ENCODE measurements at regions not wholly inside any gene's neighbourhood (a gene's known extent, or its start where the extent isn't known, plus 50 kb on each side); places are given as distances from the start of the nearest gene placed in this dataset.
A peak's percentile ranks its signal among the peaks of the same experiment; 100 is the strongest.

DNA sequence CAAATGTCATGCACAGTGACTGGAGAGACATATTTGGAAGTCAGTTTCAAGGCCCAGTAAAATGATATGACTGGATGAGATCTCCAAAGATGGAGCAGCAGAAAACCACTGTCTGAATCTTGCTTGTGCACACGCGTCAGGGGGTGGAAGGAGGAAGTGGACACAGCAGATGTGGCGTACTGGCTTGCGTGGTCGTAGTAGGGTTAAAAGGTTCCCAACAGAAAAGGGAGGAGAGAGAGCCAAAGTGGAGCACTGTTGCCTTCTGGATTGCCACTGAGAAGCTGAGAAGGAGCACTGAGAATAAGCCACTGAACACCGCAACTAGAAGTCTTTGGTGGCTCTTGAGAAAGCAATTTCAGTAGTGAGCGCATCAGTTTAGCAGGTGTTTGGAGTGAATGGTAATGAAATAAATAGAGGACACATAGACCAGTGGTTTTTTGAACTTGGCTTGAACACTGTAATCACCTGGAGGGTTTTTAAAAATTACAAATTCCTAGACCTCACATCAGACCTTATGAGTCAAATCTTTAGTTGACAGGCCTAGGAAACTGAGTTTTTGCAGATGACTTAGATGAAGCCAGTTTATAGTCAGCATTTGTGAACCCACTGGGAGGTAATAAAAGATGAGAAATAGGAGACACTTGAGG is 227.3 kb downstream of the PTEN start:
- peaks cover 19% of the 10 kb centered on the region for H3K27me3 Mint-ChIP-seq (ENCODE audit: low read depth)
- no peaks in the 10 kb centered on the region for H3K9me3 Mint-ChIP-seq
- no peak overlapping the region for H3K4me3 Mint-ChIP-seq
- H3K4me1 Mint-ChIP-seq (ENCODE audit: low read depth) = peaks cover 34% of the 10 kb centered on the region
- intact Hi-C loops (cut with micrococcal nuclease) = loop anchor here (1.0 to 10.0 kb wide), 17 partner anchors 25 to 1072 kb away; partner anchors contain the start of gene ATAD1
- H3K27ac Mint-ChIP-seq = no peak overlapping the region
- DNase-seq = no peak
- CTCF ChIA-PET = interaction anchor here (0.9 to 1.6 kb wide), 8 partner anchors 22 to 297 kb away, joined by 3 to 9 read pairs (median 3); no protein-coding TSS in a partner anchor
- H3K36me3 Mint-ChIP-seq (ENCODE audit: low read depth) = no peaks in the 10 kb centered on the region

DNA sequence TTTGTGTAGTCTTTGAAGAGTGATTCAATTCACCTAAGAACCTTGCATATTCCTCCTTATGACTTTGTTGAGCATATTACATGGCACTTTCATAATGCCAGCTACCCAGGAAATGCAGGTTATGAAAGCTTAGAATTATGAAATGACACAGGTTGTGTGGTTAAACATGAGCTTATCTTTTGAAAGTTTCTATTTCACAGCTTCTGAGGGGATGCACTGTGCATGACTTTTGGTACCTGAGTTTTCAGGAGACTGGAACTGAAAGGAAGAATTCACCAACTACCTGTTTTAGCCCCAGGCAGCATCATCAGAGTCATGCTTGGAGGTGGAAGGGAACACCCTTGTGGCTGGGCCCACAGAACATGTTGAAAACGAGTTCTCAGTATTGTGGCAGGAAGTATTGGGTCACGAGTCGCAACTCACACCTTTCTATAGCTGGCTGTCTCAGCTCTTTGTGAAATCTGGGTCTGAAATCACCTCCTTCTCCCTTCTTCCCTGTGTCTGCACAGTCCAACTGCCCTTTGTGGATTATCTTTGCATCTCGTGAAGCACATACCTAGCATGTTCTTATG is 228.2 kb downstream of the PTEN start:
- no peak overlapping the region for H3K4me3 Mint-ChIP-seq
- CTCF ChIA-PET = interaction anchor here (0.6 to 1.6 kb wide), 8 partner anchors 23 to 297 kb away, joined by 3 to 9 read pairs (median 3); no protein-coding TSS in a partner anchor

DNA sequence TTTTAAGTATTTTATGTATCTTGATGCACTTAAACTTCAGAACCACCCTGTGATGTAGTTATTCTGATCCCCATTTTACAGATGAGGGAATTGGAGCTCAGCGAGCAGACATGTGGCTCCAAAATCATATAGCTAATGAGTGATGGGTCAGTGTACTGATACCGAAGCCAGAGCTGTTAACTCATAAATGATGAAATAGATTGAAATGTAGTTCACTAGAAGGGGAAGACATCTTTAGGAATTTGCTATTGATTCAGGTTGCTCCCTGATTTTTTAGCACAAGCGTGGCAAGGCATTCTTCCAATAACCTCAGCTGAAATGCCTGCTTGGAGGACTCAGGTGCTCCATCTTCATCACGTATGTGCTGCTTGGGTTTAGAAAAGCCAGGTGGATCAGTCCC is 228.8 kb downstream of the PTEN start:
- Mint-ChIP-seq H3K4me3 (no peak overlapping the region), H3K4me1 (ENCODE audit: low read depth) (peaks cover 34% of the 10 kb centered on the region), H3K9me3 (no peaks in the 10 kb centered on the region), H3K36me3 (ENCODE audit: low read depth) (no peaks in the 10 kb centered on the region), H3K27me3 (ENCODE audit: low read depth) (peaks cover 19% of the 10 kb centered on the region), H3K27ac (no peak overlapping the region)
- no peak for DNase-seq
- intact Hi-C loops (cut with micrococcal nuclease) = loop anchor here (5.0 to 10.0 kb wide), 2 partner anchors 447 to 1070 kb away; no protein-coding TSS in a partner anchor
- CTCF ChIA-PET = interaction anchor here (0.6 to 1.6 kb wide), 4 partner anchors 25 to 246 kb away, joined by 3 to 7 read pairs (median 3); no protein-coding TSS in a partner anchor

More for the DNA sequence above, 228.2 kb downstream of the PTEN start:
- Mint-ChIP-seq H3K4me1 (ENCODE audit: low read depth) (peaks cover 34% of the 10 kb centered on the region), H3K27me3 (ENCODE audit: low read depth) (peaks cover 19% of the 10 kb centered on the region), H3K27ac (no peak overlapping the region), H3K36me3 (ENCODE audit: low read depth) (no peaks in the 10 kb centered on the region), H3K9me3 (no peaks in the 10 kb centered on the region)
- DNase-seq = peak; percentile 91
- intact Hi-C loops (cut with micrococcal nuclease) = loop anchor here (1.0 to 10.0 kb wide), 17 partner anchors 26 to 1071 kb away; partner anchors contain the start of gene ATAD1

DNA sequence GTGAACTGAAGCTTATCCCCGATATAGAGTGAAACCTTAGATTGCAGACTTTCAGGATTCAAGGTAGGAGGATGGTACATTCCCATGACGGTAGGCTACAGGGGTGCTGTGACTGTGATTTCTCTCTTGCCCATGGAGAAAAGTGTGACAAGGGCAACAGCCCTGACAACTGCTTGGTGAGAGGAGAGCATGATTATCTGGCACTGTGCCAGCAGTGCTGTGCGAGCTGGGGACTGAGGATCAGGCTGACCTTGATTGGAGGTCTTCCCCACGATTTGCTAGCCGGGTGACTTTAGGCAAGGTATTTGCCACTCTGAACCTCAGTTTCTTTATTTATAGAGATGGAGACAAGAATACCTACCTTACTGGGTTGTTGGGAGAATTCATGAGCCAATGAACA is 229.5 kb downstream of the PTEN start:
- DNase-seq = no peak
- intact Hi-C loops (cut with micrococcal nuclease) = loop anchor here (5.0 to 10.0 kb wide), 2 partner anchors 448 to 1069 kb away; no protein-coding TSS in a partner anchor
- H3K4me3 Mint-ChIP-seq = no peak overlapping the region
- no peaks in the 10 kb centered on the region for H3K36me3 Mint-ChIP-seq (ENCODE audit: low read depth)
- peaks cover 17% of the 10 kb centered on the region for H3K27me3 Mint-ChIP-seq (ENCODE audit: low read depth)
- H3K4me1 Mint-ChIP-seq (ENCODE audit: low read depth) = peaks cover 34% of the 10 kb centered on the region
- CTCF ChIA-PET = no interaction called here
- H3K9me3 Mint-ChIP-seq = no peaks in the 10 kb centered on the region
- no peak overlapping the region for H3K27ac Mint-ChIP-seq

DNA sequence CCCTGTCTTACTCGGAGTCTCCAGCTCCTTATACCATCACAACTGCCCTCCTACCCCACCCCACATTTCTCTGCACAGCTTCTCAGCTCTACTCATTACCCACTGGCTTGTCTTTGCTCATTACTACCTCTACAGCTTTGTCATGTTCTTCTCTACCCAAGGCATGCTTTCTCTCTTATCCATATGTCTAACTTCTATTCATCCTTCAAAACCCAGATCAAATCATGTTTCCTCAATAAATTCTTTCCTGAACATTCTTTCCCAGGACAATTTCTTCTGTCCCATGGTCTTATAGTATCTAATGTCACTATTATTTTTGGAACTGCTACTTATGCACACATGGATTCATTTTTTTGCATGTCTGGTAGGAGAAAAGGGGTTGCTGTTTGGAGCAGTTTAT is 231.4 kb downstream of the PTEN start:
- H3K27me3 Mint-ChIP-seq (ENCODE audit: low read depth) = peaks cover 23% of the 10 kb centered on the region
- no peak for DNase-seq
- no peaks in the 10 kb centered on the region for H3K9me3 Mint-ChIP-seq
- peaks cover 34% of the 10 kb centered on the region for H3K4me1 Mint-ChIP-seq (ENCODE audit: low read depth)
- no peak overlapping the region for H3K4me3 Mint-ChIP-seq
- CTCF ChIA-PET = interaction anchor here (0.8 kb wide), 1 partner anchor 20 kb away, joined by 3 read pairs; no protein-coding TSS in a partner anchor
- no peak overlapping the region for H3K27ac Mint-ChIP-seq
- H3K36me3 Mint-ChIP-seq (ENCODE audit: low read depth) = no peaks in the 10 kb centered on the region
- intact Hi-C loops (cut with micrococcal nuclease) = loop anchor here (5.0 to 10.0 kb wide), 2 partner anchors 450 to 1068 kb away; no protein-coding TSS in a partner anchor

DNA sequence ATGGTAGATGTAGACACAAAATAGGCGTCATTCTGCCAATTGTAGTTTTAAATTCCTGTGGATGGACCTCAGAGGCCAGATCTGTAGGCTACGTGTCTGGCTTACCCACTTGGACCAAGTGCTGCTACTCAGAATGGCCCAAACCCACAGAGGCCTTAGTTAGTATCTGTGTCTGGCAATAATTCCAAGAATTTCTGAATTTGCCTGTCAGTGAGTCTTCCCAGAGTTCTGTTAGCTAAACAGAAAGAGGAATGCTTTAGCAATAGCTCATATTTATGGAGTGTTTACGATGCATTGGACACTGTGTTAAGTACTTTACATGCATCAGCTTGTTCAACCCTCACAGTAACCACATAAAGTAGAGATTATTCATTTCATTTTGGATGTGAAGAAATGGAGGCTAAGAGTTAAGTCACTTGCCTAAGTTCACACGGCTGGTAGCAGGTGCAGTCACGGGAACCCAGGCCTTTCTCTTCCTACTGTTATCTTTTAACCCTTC is 231.8 kb downstream of the PTEN start:
- intact Hi-C loops (cut with micrococcal nuclease) = loop anchor here (10.0 kb wide), 1 partner anchor 450 kb away; no protein-coding TSS in a partner anchor
- H3K36me3 Mint-ChIP-seq (ENCODE audit: low read depth) = no peaks in the 10 kb centered on the region
- H3K4me3 Mint-ChIP-seq = no peak overlapping the region
- peaks cover 20% of the 10 kb centered on the region for H3K27me3 Mint-ChIP-seq (ENCODE audit: low read depth)
- DNase-seq = no peak
- H3K27ac Mint-ChIP-seq = no peak overlapping the region
- CTCF ChIA-PET = interaction anchor here (0.6 to 0.8 kb wide), 2 partner anchors 20 to 308 kb away, joined by 3 to 4 read pairs; no protein-coding TSS in a partner anchor
- peaks cover 29% of the 10 kb centered on the region for H3K4me1 Mint-ChIP-seq (ENCODE audit: low read depth)
- H3K9me3 Mint-ChIP-seq = no peaks in the 10 kb centered on the region

DNA sequence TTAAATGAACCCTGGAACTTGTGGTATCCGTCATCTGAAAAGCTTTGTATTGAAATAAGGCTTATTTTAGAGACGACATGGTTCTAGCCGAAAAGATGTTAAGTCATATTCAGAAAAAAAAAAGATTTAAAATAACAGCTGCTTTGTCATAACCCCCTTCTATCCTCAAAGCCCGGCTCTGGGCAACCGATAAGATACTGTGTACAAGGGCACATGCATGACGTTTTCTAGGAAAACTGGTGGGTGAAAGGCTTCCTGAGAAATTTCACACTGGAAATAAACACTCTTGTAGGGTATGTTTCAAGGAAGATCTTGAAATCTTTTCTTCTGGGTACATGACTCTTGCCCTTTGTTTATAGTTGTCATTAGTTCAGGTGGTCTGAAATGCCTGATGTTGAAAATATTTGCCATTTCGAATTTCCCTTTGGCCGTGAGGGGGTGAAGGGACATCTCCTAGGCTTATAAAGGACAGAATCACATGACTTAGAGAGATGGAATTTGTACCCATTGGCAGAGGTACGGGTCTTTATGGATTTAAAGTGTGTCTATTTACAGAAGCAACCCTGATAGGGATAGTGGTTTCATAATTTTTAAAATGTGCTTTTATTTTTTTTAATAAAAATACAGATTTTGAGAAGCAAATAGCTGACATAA is 232.5 kb downstream of the PTEN start:
- H3K36me3 Mint-ChIP-seq (ENCODE audit: low read depth) = no peaks in the 10 kb centered on the region
- no peak overlapping the region for H3K27ac Mint-ChIP-seq
- H3K9me3 Mint-ChIP-seq = no peaks in the 10 kb centered on the region
- intact Hi-C loops (cut with micrococcal nuclease) = loop anchor here (10.0 kb wide), 1 partner anchor 451 kb away; no protein-coding TSS in a partner anchor
- CTCF ChIA-PET = interaction anchor here (0.6 kb wide), 2 partner anchors 15 to 309 kb away, joined by 4 read pairs; no protein-coding TSS in a partner anchor
- H3K4me3 Mint-ChIP-seq = no peak overlapping the region
- H3K4me1 Mint-ChIP-seq (ENCODE audit: low read depth) = peaks cover 22% of the 10 kb centered on the region
- peaks cover 20% of the 10 kb centered on the region for H3K27me3 Mint-ChIP-seq (ENCODE audit: low read depth)
- DNase-seq = no peak

DNA sequence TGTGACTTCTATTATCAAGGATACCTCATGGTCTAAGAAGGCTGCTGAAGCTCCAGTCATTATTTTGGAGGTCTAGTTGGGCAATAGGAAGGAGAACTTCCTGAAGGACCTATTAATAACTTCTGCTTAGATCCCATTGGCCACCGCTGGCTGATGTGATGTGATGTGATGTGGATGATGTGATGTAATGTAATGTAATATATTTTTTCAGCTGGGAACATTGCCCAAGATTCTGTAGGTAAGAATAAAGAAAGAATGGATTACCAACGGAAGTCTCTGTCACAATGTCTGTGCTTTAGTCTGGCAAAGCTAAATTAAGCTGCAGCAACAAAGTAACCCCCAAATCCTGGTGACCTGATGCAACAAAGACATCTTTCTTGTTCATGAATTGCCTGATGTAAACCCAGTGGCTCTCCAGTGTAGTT is 233.7 kb downstream of the PTEN start:
- CTCF ChIA-PET = no interaction called here
- intact Hi-C loops (cut with micrococcal nuclease) = loop anchor here (10.0 kb wide), 1 partner anchor 452 kb away; no protein-coding TSS in a partner anchor
- Mint-ChIP-seq H3K9me3 (no peaks in the 10 kb centered on the region), H3K4me3 (no peak overlapping the region), H3K36me3 (ENCODE audit: low read depth) (no peaks in the 10 kb centered on the region), H3K4me1 (ENCODE audit: low read depth) (peaks cover 13% of the 10 kb centered on the region), H3K27me3 (ENCODE audit: low read depth) (peaks cover 20% of the 10 kb centered on the region), H3K27ac (no peak overlapping the region)
- DNase-seq = no peak

DNA sequence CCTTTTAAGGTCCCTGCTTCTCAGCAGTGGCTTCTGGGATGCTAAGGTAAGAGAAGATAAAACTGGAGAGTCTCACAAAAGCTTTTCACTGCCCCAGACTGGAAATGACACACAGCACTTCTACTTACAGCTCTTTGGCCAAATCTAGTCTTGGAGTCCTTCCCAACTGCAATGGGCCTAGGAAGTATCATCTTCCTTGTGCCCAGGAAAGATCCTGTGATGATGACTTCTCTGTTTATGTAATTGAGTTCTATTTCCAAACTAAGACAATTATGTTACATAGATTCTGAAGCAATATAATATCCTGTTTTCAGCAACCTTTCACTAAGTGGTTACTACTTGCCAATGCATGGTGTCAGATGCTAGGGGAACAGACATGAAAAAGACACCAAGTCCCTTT is 234.1 kb downstream of the PTEN start:
- Mint-ChIP-seq H3K4me3 (no peak overlapping the region), H3K9me3 (no peaks in the 10 kb centered on the region), H3K36me3 (ENCODE audit: low read depth) (no peaks in the 10 kb centered on the region), H3K27me3 (ENCODE audit: low read depth) (peaks cover 20% of the 10 kb centered on the region), H3K27ac (no peak overlapping the region), H3K4me1 (ENCODE audit: low read depth) (peaks cover 9% of the 10 kb centered on the region)
- CTCF ChIA-PET = no interaction called here
- DNase-seq = no peak
- intact Hi-C loops (cut with micrococcal nuclease) = loop anchor here (10.0 kb wide), 1 partner anchor 453 kb away; no protein-coding TSS in a partner anchor

DNA sequence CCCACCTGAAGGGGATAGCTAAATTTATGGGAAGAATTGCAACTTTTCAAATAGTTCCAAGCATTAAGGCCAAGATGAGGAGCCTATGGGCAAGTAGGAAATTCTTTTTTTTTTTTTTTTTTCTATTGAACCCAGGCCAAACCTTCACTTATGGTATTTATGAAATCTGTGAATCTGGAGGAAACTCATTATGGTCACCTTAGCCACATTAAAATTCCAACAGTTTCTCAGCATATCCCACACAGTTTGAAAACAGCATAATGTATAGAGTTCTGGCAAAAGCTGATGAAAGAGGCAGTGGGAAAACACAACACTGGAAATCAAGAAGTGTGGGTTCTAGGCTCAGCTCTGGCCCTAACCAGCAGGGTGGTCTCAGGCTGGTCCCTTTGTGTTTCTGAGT is 236.9 kb downstream of the PTEN start:
- peaks cover 14% of the 10 kb centered on the region for H3K27me3 Mint-ChIP-seq (ENCODE audit: low read depth)
- H3K36me3 Mint-ChIP-seq (ENCODE audit: low read depth) = no peaks in the 10 kb centered on the region
- H3K4me1 Mint-ChIP-seq (ENCODE audit: low read depth) = peaks cover 2% of the 10 kb centered on the region
- DNase-seq = no peak
- H3K4me3 Mint-ChIP-seq = no peak overlapping the region
- CTCF ChIA-PET = interaction anchor here (1.6 kb wide), 1 partner anchor 14 kb away, joined by 4 read pairs; no protein-coding TSS in a partner anchor
- intact Hi-C loops (cut with micrococcal nuclease) = no loop called here
- H3K27ac Mint-ChIP-seq = no peak overlapping the region
- no peaks in the 10 kb centered on the region for H3K9me3 Mint-ChIP-seq

DNA sequence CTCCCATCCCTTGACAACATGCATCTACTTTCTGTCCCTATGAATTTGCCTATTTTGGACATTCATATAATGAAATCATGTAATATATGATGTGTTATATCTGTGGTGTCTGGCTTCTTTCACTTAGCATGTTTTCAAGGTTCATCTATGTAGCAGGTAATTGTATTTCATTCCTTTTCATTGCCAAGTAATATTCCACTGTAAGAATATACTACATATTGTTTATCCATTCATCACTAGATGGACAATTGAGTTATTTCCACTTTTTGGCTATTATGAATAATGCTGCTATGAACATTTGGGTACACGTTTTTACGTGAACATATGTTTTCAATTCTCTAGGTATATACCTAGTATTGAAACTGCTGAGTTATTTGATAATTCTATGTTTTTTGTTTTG is 238.2 kb downstream of the PTEN start:
- Mint-ChIP-seq H3K27ac (no peak overlapping the region), H3K9me3 (no peaks in the 10 kb centered on the region), H3K4me3 (no peak overlapping the region), H3K36me3 (ENCODE audit: low read depth) (no peaks in the 10 kb centered on the region), H3K4me1 (ENCODE audit: low read depth) (peaks cover 2% of the 10 kb centered on the region), H3K27me3 (ENCODE audit: low read depth) (peaks cover 14% of the 10 kb centered on the region)
- no peak for DNase-seq
- CTCF ChIA-PET = no interaction called here
- intact Hi-C loops (cut with micrococcal nuclease) = no loop called here

DNA sequence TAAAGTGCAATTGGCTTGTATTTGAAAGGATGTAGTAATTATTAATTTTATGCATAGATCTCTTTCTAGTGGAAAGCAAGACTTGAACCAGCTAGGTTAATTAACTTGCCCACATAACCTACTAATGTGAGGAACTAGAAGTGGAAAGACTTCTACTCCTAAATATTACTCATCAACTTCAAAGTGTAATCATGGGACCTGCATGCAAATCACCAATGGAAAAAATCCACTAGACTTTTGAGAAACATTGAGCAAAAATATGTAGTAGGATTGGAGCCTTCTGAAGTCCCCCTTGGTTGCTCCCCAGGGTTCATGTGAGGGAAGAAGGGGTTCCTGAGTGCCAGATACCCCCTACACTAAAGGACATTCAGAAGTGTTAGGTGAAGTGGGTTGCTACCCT is 240.2 kb downstream of the PTEN start:
- peaks cover 10% of the 10 kb centered on the region for H3K27me3 Mint-ChIP-seq (ENCODE audit: low read depth)

More for the DNA sequence above, 240.2 kb downstream of the PTEN start:
- H3K4me3 Mint-ChIP-seq = no peak overlapping the region
- H3K36me3 Mint-ChIP-seq (ENCODE audit: low read depth) = no peaks in the 10 kb centered on the region
- DNase-seq = no peak
- H3K27ac Mint-ChIP-seq = no peak overlapping the region
- CTCF ChIA-PET = no interaction called here
- intact Hi-C loops (cut with micrococcal nuclease) = no loop called here
- no peaks in the 10 kb centered on the region for H3K9me3 Mint-ChIP-seq
- H3K4me1 Mint-ChIP-seq (ENCODE audit: low read depth) = peaks cover 13% of the 10 kb centered on the region
